ENCODE measurements at regions not wholly inside any gene's neighbourhood (a gene's known extent, or its start where the extent isn't known, plus 50 kb on each side); places are given as distances from the start of the nearest gene placed in this dataset.

DNA sequence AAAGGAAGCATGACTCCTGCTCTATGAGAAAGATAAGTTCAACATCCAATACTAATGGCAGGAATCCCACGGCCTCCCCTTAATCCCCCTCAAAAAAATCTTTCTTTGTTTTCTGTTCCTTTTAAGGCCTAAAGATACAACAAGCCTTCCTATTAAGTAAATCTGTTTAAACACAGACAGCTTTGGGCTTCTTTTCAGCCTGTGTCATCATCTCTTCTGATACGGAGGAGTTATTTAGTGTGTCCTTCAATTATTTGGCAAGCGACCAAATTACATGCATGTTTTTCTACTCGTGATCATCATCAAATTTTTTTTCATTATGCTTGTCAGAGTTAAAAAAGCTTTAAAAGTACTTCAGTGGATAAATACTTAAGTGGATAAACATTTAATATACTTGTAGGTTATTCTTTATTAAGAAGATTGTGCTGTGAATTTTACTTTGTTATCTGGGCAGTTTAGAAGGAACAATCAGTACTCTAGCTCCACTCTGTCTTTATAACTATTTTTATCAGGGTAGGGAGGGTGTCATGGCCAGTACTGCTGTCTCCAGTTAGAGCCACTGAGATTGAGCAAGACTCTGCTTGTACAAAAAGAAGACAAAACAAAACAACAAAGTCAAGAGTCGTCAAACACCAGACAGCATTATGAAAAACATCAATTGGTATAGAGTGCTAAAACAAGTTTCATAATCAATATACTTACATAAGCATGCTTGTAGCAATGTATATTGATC lies 210.7 kb downstream of the PRR32 start:
- no peak overlapping the region for H3K4me3 Mint-ChIP-seq (ENCODE audit: unreplicated experiment)
- no peaks in the 10 kb centered on the region for H3K27me3 Mint-ChIP-seq (ENCODE audit: low read depth)
- DNase-seq (ENCODE audit: low spot score) = no peak
- TF ChIP-seq CTCF (IDR thresholded peaks at IDR 0.05) = no peak
- no peak overlapping the region for H3K27ac Mint-ChIP-seq (ENCODE audit: unreplicated experiment)
- no peaks in the 10 kb centered on the region for H3K4me1 Mint-ChIP-seq (ENCODE audit: low read depth)
- no peaks in the 10 kb centered on the region for H3K36me3 Mint-ChIP-seq (ENCODE audit: low read depth)
- H3K9me3 Mint-ChIP-seq (ENCODE audit: low read depth) = peaks cover 25% of the 10 kb centered on the region

- Mint-ChIP-seq H3K27ac (ENCODE audit: unreplicated experiment) (no peak overlapping the region), H3K9me3 (ENCODE audit: low read depth) (peaks cover 22% of the 10 kb centered on the region), H3K4me3 (ENCODE audit: unreplicated experiment) (no peak overlapping the region), H3K36me3 (ENCODE audit: low read depth) (no peaks in the 10 kb centered on the region), H3K27me3 (ENCODE audit: low read depth) (no peaks in the 10 kb centered on the region), H3K4me1 (ENCODE audit: low read depth) (no peaks in the 10 kb centered on the region)
- no peak for TF ChIP-seq CTCF (IDR thresholded peaks at IDR 0.05)
- no peak for DNase-seq (ENCODE audit: low spot score)
Measured at GRCh38 chrX:127037159-127037558, 217.6 kb downstream of the PRR32 start.

- H3K4me1 Mint-ChIP-seq (ENCODE audit: low read depth) = no peaks in the 10 kb centered on the region
- H3K36me3 Mint-ChIP-seq (ENCODE audit: low read depth) = no peaks in the 10 kb centered on the region
- H3K27me3 Mint-ChIP-seq (ENCODE audit: low read depth) = no peaks in the 10 kb centered on the region
- peaks cover 17% of the 10 kb centered on the region for H3K9me3 Mint-ChIP-seq (ENCODE audit: low read depth)
- H3K4me3 Mint-ChIP-seq (ENCODE audit: unreplicated experiment) = no peak overlapping the region
- DNase-seq (ENCODE audit: low spot score) = no peak
- H3K27ac Mint-ChIP-seq (ENCODE audit: unreplicated experiment) = no peak overlapping the region
- TF ChIP-seq CTCF (IDR thresholded peaks at IDR 0.05) = peak; percentile 58
Measured at GRCh38 chrX:127038065-127038464, 218.5 kb downstream of the PRR32 start.

DNA sequence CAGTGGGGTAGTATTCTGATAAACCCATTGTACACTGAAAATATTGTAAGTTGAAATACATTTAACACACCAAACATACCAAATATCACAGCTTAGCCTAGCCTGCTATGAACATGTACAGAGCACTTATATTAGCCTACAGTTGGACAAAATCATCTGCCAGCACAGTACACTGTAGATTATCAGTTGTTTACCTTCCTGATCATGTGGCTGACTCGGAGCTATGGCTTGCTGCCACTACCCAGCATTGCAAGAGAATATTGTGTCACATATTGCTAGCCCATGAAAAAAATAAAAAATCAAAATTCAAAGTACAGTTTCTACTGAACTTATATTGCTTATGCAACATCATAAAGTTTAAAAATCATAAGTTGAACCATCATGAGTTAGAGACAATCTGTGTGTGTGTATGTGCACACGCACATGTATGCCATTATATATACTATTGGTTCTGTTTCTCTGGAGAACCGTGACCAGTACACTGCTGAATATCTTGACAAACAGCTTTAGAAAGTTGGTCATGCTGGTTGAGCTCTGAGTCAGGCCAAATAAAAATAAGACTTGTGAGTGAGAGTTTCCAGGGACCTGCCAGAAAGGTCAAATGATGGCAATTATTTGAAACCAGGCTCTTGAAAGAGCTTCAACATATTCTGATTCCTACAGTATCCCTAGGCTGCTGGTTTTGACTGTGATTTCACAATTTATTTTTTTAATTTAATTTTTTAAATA lies 238.5 kb downstream of the PRR32 start:
- H3K4me3 Mint-ChIP-seq (ENCODE audit: unreplicated experiment) = no peak overlapping the region
- no peaks in the 10 kb centered on the region for H3K4me1 Mint-ChIP-seq (ENCODE audit: low read depth)
- H3K27ac Mint-ChIP-seq (ENCODE audit: unreplicated experiment) = no peak overlapping the region
- H3K36me3 Mint-ChIP-seq (ENCODE audit: low read depth) = no peaks in the 10 kb centered on the region
- no peak for TF ChIP-seq CTCF (IDR thresholded peaks at IDR 0.05)
- DNase-seq (ENCODE audit: low spot score) = no peak
- no peaks in the 10 kb centered on the region for H3K27me3 Mint-ChIP-seq (ENCODE audit: low read depth)
- H3K9me3 Mint-ChIP-seq (ENCODE audit: low read depth) = peaks cover 28% of the 10 kb centered on the region

DNA sequence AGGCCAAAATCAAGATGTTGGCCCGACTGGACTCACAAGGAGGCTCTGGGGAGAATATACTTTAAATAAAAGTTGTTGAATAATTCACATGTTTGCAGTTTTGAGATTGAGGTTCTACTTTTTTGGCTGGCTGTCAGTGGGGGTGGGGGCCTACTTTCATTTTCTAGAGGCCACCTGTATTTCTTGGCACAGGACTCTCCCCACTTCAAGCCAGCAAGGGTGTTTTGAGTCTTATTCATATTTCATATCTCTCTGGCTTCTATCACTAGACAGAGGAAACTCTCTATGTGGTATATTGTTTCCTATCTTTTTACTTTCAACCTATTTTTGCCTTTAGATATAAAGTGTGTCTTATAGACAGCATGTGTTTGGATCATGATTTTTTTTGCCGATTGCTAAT lies 266.4 kb downstream of the PRR32 start:
- Mint-ChIP-seq H3K9me3 (ENCODE audit: low read depth) (peaks cover 7% of the 10 kb centered on the region), H3K27me3 (ENCODE audit: low read depth) (no peaks in the 10 kb centered on the region), H3K4me3 (ENCODE audit: unreplicated experiment) (no peak overlapping the region), H3K36me3 (ENCODE audit: low read depth) (no peaks in the 10 kb centered on the region), H3K27ac (ENCODE audit: unreplicated experiment) (no peak overlapping the region), H3K4me1 (ENCODE audit: low read depth) (no peaks in the 10 kb centered on the region)
- no peak for TF ChIP-seq CTCF (IDR thresholded peaks at IDR 0.05)
- no peak for DNase-seq (ENCODE audit: low spot score)

Data from chondrocyte (in vitro differentiated cells).